ENCODE measurements at regions not wholly inside any gene's neighbourhood (a gene's known extent, or its start where the extent isn't known, plus 50 kb on each side); places are given as distances from the start of the nearest gene placed in this dataset.

GRCh38 chr5:118450554-118451332 lies 537.6 kb downstream of the DTWD2 start:
- no CpG with 5 or more reads among the region's 7 CpGs for WGBS (ENCODE audit: extremely low coverage, insufficient coverage, low lambda C conversion rate)
- Histone ChIP-seq H3K27me3 (ENCODE audit: insufficient read depth, low read length, poor library complexity) (no peaks in the 10 kb centered on the region), H3K79me2 (ENCODE audit: control insufficient read depth, insufficient read depth, low read length) (no peaks in the 10 kb centered on the region), H3K36me3 (ENCODE audit: control insufficient read depth, insufficient read depth, low read length) (no peaks in the 10 kb centered on the region), H3K4me2 (ENCODE audit: low read length) (no peak overlapping the region), H2AK5ac (ENCODE audit: low read length) (no peak overlapping the region), H3K18ac (ENCODE audit: low read length) (no peak overlapping the region), H2BK120ac (ENCODE audit: low read depth, low read length) (no peak overlapping the region), H3K4me3 (ENCODE audit: low read length) (no peak overlapping the region), H3K9ac (ENCODE audit: low read length) (no peak overlapping the region), H3K4ac (ENCODE audit: low read depth, low read length) (no peak overlapping the region), H3K27ac (ENCODE audit: low read depth, low read length) (no peak overlapping the region), H3K56ac (ENCODE audit: low read length) (no peak overlapping the region), H4K8ac (ENCODE audit: low read depth, low read length) (no peak overlapping the region), H3K23ac (ENCODE audit: low read length) (no peak overlapping the region), H2BK15ac (replicated peaks; ENCODE audit: low read depth) (no peak overlapping the region), H3K4me1 (ENCODE audit: control insufficient read depth, low read depth, low read length) (no peaks in the 10 kb centered on the region), H3K79me1 (ENCODE audit: low read length) (no peaks in the 10 kb centered on the region), H2BK5ac (ENCODE audit: low read length) (no peak overlapping the region), H4K5ac (ENCODE audit: low read length) (no peak overlapping the region)
- no peak for DNase-seq

- H3K23ac ChIP-seq (ENCODE audit: low read length), result no peak overlapping the region
- H3K4me2 ChIP-seq (ENCODE audit: low read length), result no peak overlapping the region
- H3K36me3 ChIP-seq (ENCODE audit: control insufficient read depth, insufficient read depth, low read length), result no peaks in the 10 kb centered on the region
- H3K18ac ChIP-seq (ENCODE audit: low read length), result no peak overlapping the region
- no peak overlapping the region for H2BK120ac ChIP-seq (ENCODE audit: low read depth, low read length)
- H2BK15ac ChIP-seq (replicated peaks; ENCODE audit: low read depth), result no peak overlapping the region
- no peak overlapping the region for H3K9ac ChIP-seq (ENCODE audit: low read length)
- H3K79me2 ChIP-seq (ENCODE audit: control insufficient read depth, insufficient read depth, low read length), result no peaks in the 10 kb centered on the region
- no peak overlapping the region for H2AK5ac ChIP-seq (ENCODE audit: low read length)
- H3K4ac ChIP-seq (ENCODE audit: low read depth, low read length), result no peak overlapping the region
- H4K8ac ChIP-seq (ENCODE audit: low read depth, low read length), result no peak overlapping the region
- H4K5ac ChIP-seq (ENCODE audit: low read length), result no peak overlapping the region
- no peak overlapping the region for H2BK5ac ChIP-seq (ENCODE audit: low read length)
- H3K27me3 ChIP-seq (ENCODE audit: insufficient read depth, low read length, poor library complexity), result no peaks in the 10 kb centered on the region
- H3K79me1 ChIP-seq (ENCODE audit: low read length), result no peaks in the 10 kb centered on the region
- no peak for DNase-seq
- WGBS (ENCODE audit: extremely low coverage, insufficient coverage, low lambda C conversion rate), result no CpG with 5 or more reads among the region's 1 CpG
- no peaks in the 10 kb centered on the region for H3K4me1 ChIP-seq (ENCODE audit: control insufficient read depth, low read depth, low read length)
- H3K27ac ChIP-seq (ENCODE audit: low read depth, low read length), result no peak overlapping the region
- no peak overlapping the region for H3K56ac ChIP-seq (ENCODE audit: low read length)
- no peak overlapping the region for H3K4me3 ChIP-seq (ENCODE audit: low read length)
Observed at GRCh38 chr5:118447350-118447749, 541.0 kb downstream of the DTWD2 start.

- Histone ChIP-seq H2BK5ac (ENCODE audit: low read length) (no peak overlapping the region), H2BK15ac (replicated peaks; ENCODE audit: low read depth) (no peak overlapping the region), H3K4me2 (ENCODE audit: low read length) (no peak overlapping the region), H3K4me1 (ENCODE audit: control insufficient read depth, low read depth, low read length) (no peaks in the 10 kb centered on the region), H3K27me3 (ENCODE audit: insufficient read depth, low read length, poor library complexity) (no peaks in the 10 kb centered on the region), H3K18ac (ENCODE audit: low read length) (no peak overlapping the region), H3K79me1 (ENCODE audit: low read length) (no peaks in the 10 kb centered on the region), H3K9ac (ENCODE audit: low read length) (no peak overlapping the region), H3K23ac (ENCODE audit: low read length) (no peak overlapping the region), H3K4ac (ENCODE audit: low read depth, low read length) (no peak overlapping the region), H4K5ac (ENCODE audit: low read length) (no peak overlapping the region), H2BK120ac (ENCODE audit: low read depth, low read length) (no peak overlapping the region), H3K79me2 (ENCODE audit: control insufficient read depth, insufficient read depth, low read length) (no peaks in the 10 kb centered on the region), H3K4me3 (ENCODE audit: low read length) (no peak overlapping the region), H2AK5ac (ENCODE audit: low read length) (no peak overlapping the region), H4K8ac (ENCODE audit: low read depth, low read length) (no peak overlapping the region), H3K27ac (ENCODE audit: low read depth, low read length) (no peak overlapping the region), H3K56ac (ENCODE audit: low read length) (no peak overlapping the region), H3K36me3 (ENCODE audit: control insufficient read depth, insufficient read depth, low read length) (no peaks in the 10 kb centered on the region)
- no peak for DNase-seq
- no CpG with 5 or more reads among the region's 2 CpGs for WGBS (ENCODE audit: extremely low coverage, insufficient coverage, low lambda C conversion rate)
Observed at GRCh38 chr5:118441956-118442355, 546.4 kb downstream of the DTWD2 start.

- no peak overlapping the region for H3K27ac ChIP-seq (ENCODE audit: low read depth, low read length)
- no peak overlapping the region for H3K23ac ChIP-seq (ENCODE audit: low read length)
- H2BK120ac ChIP-seq (ENCODE audit: low read depth, low read length), result no peak overlapping the region
- no peaks in the 10 kb centered on the region for H3K79me1 ChIP-seq (ENCODE audit: low read length)
- H3K18ac ChIP-seq (ENCODE audit: low read length), result no peak overlapping the region
- no peak overlapping the region for H3K4me2 ChIP-seq (ENCODE audit: low read length)
- no peaks in the 10 kb centered on the region for H3K36me3 ChIP-seq (ENCODE audit: control insufficient read depth, insufficient read depth, low read length)
- no peak overlapping the region for H4K8ac ChIP-seq (ENCODE audit: low read depth, low read length)
- H3K56ac ChIP-seq (ENCODE audit: low read length), result no peak overlapping the region
- H3K27me3 ChIP-seq (ENCODE audit: insufficient read depth, low read length, poor library complexity), result no peaks in the 10 kb centered on the region
- H2BK5ac ChIP-seq (ENCODE audit: low read length), result no peak overlapping the region
- no peak overlapping the region for H3K4ac ChIP-seq (ENCODE audit: low read depth, low read length)
- no peak for DNase-seq
- no peaks in the 10 kb centered on the region for H3K79me2 ChIP-seq (ENCODE audit: control insufficient read depth, insufficient read depth, low read length)
- WGBS (ENCODE audit: extremely low coverage, insufficient coverage, low lambda C conversion rate), result no CpG with 5 or more reads among the region's 4 CpGs
- no peak overlapping the region for H4K5ac ChIP-seq (ENCODE audit: low read length)
- no peak overlapping the region for H3K9ac ChIP-seq (ENCODE audit: low read length)
- no peak overlapping the region for H2BK15ac ChIP-seq (replicated peaks; ENCODE audit: low read depth)
- no peak overlapping the region for H2AK5ac ChIP-seq (ENCODE audit: low read length)
- H3K4me3 ChIP-seq (ENCODE audit: low read length), result no peak overlapping the region
- H3K4me1 ChIP-seq (ENCODE audit: control insufficient read depth, low read depth, low read length), result no peaks in the 10 kb centered on the region
Observed at GRCh38 chr5:118441034-118441433, 547.3 kb downstream of the DTWD2 start.

GRCh38 chr5:118440496-118440895 lies 547.9 kb downstream of the DTWD2 start:
- H3K4ac ChIP-seq (ENCODE audit: low read depth, low read length), result no peak overlapping the region
- H3K9ac ChIP-seq (ENCODE audit: low read length), result no peak overlapping the region
- H3K23ac ChIP-seq (ENCODE audit: low read length), result no peak overlapping the region
- H4K5ac ChIP-seq (ENCODE audit: low read length), result no peak overlapping the region
- no peaks in the 10 kb centered on the region for H3K79me1 ChIP-seq (ENCODE audit: low read length)
- H3K4me3 ChIP-seq (ENCODE audit: low read length), result no peak overlapping the region
- no peak overlapping the region for H4K8ac ChIP-seq (ENCODE audit: low read depth, low read length)
- no peak overlapping the region for H2AK5ac ChIP-seq (ENCODE audit: low read length)
- DNase-seq, result no peak
- H2BK15ac ChIP-seq (replicated peaks; ENCODE audit: low read depth), result no peak overlapping the region
- H3K27me3 ChIP-seq (ENCODE audit: insufficient read depth, low read length, poor library complexity), result no peaks in the 10 kb centered on the region
- H3K4me1 ChIP-seq (ENCODE audit: control insufficient read depth, low read depth, low read length), result no peaks in the 10 kb centered on the region
- H3K27ac ChIP-seq (ENCODE audit: low read depth, low read length), result no peak overlapping the region
- H3K4me2 ChIP-seq (ENCODE audit: low read length), result no peak overlapping the region
- no peak overlapping the region for H3K18ac ChIP-seq (ENCODE audit: low read length)
- H3K36me3 ChIP-seq (ENCODE audit: control insufficient read depth, insufficient read depth, low read length), result no peaks in the 10 kb centered on the region
- H2BK5ac ChIP-seq (ENCODE audit: low read length), result no peak overlapping the region
- no peaks in the 10 kb centered on the region for H3K79me2 ChIP-seq (ENCODE audit: control insufficient read depth, insufficient read depth, low read length)
- WGBS (ENCODE audit: extremely low coverage, insufficient coverage, low lambda C conversion rate), result no CpG with 5 or more reads among the region's 5 CpGs
- H2BK120ac ChIP-seq (ENCODE audit: low read depth, low read length), result no peak overlapping the region
- H3K56ac ChIP-seq (ENCODE audit: low read length), result no peak overlapping the region

GRCh38 chr5:118439831-118440230 lies 548.5 kb downstream of the DTWD2 start:
- Histone ChIP-seq H3K18ac (ENCODE audit: low read length) (no peak overlapping the region), H2BK15ac (replicated peaks; ENCODE audit: low read depth) (no peak overlapping the region), H3K27ac (ENCODE audit: low read depth, low read length) (no peak overlapping the region), H3K4ac (ENCODE audit: low read depth, low read length) (no peak overlapping the region), H3K56ac (ENCODE audit: low read length) (no peak overlapping the region), H3K4me2 (ENCODE audit: low read length) (no peak overlapping the region), H4K5ac (ENCODE audit: low read length) (no peak overlapping the region), H3K23ac (ENCODE audit: low read length) (no peak overlapping the region), H2AK5ac (ENCODE audit: low read length) (no peak overlapping the region), H3K79me1 (ENCODE audit: low read length) (no peaks in the 10 kb centered on the region), H4K8ac (ENCODE audit: low read depth, low read length) (peak overlapping the region; percentile 76), H3K79me2 (ENCODE audit: control insufficient read depth, insufficient read depth, low read length) (no peaks in the 10 kb centered on the region), H3K9ac (ENCODE audit: low read length) (no peak overlapping the region), H2BK5ac (ENCODE audit: low read length) (no peak overlapping the region), H2BK120ac (ENCODE audit: low read depth, low read length) (no peak overlapping the region), H3K4me3 (ENCODE audit: low read length) (no peak overlapping the region), H3K36me3 (ENCODE audit: control insufficient read depth, insufficient read depth, low read length) (no peaks in the 10 kb centered on the region), H3K4me1 (ENCODE audit: control insufficient read depth, low read depth, low read length) (no peaks in the 10 kb centered on the region), H3K27me3 (ENCODE audit: insufficient read depth, low read length, poor library complexity) (no peaks in the 10 kb centered on the region)
- no CpG with 5 or more reads among the region's 2 CpGs for WGBS (ENCODE audit: extremely low coverage, insufficient coverage, low lambda C conversion rate)
- DNase-seq, result no peak
